Stimulated activated CD4-positive, alpha-beta T cell treated with anti-CD3 and anti-CD28 coated beads, Interleukin-1b, Interleukin-23, amount 100 ng/mL, for 1 hour (primary cell): ENCODE measurements at regions not wholly inside any gene's neighbourhood (a gene's known extent, or its start where the extent isn't known, plus 50 kb on each side); places are given as distances from the start of the nearest gene placed in this dataset.
"Not testable (repeated sequence)": the region's sequence is repeated elsewhere in the genome, so short reads cannot be mapped to it uniquely, and the experiment has no call there.

Experiments used
- DNase-seq, 2 donors: peaks; one replicate each; pipeline ENCODE4 v3.0.0-alpha.2; 2020; ENCODE audit warnings: low read depth in 2 of 2

DNA sequence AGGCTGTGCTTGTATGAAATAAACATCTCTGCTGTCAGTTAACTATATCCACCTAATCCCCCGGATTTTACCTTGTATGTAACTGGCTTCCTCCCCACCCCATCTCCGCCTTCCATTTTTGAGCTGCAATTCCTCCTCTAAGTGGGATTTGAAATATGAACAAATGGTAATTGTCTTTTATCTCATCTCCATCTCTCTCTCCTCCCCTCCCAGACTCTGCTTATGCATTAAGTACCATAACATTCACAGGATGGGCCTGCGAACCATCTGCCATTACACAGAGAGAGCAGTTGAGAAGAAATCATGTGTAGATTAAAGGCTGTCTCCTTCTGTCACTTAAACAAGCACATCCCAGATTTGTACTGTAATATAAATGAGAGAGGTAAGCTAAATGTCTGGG is 1169.9 kb downstream of the TYW1 start:
- DNase-seq, result no peak

DNA sequence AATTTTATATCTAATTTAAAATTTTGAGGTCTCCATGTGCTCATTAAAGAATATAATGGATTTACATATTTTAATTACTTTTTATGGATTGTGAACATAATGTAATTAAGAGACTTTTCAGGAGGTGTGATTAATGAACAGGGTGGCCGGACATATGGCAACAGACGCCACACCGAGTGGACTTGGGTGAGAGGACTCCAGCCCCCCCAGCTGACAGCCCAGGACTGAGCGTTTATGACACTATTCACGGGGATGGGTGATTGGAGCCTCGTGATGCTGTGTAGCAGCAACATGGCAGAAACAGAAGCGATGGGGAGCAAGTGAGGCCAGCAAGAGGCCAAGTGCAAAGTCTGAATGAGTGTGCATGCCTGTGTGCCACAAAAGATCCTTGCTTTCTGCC is 1176.9 kb downstream of the TYW1 start:
- no peak for DNase-seq

DNA sequence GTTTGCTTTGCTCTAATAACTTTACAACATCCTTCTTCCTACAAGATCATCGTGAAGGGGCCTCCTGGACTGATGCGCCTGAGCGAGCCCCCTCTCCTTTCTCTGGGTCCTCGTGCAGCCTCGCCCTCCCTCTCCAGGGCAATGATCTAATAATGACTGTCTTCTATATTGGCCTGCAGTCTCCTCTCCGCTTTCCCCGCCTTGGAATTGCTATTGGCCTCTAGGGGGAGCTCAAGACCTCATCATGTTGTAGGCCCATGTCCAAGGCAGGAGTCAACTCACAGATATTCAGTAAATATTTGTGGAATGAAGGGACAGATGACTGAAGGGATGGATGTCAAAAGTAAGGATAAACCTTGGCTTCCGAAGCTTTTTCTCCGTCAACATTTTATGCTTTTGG is 1180.3 kb downstream of the TYW1 start:
- DNase-seq, result no peak

DNA sequence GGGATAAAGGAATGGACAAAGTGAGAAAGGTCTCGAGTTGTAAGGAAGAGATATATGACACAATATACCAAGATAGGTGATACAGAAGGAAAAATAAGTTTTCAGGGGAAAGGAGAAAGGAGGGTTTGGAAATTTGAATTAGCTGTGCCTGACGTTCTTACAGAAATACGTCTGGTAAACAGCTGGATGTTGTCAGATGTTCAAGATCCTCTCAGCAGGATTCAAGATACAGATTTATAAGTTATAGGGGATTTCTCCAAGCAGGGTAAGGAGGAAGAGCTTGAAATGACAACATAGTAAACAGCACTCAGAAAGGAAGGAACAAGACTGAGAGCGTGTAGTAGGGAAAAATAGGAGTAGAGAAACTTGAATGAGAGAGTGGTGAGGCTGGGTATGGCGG is 1184.1 kb downstream of the TYW1 start:
- DNase-seq, result no peak

DNA sequence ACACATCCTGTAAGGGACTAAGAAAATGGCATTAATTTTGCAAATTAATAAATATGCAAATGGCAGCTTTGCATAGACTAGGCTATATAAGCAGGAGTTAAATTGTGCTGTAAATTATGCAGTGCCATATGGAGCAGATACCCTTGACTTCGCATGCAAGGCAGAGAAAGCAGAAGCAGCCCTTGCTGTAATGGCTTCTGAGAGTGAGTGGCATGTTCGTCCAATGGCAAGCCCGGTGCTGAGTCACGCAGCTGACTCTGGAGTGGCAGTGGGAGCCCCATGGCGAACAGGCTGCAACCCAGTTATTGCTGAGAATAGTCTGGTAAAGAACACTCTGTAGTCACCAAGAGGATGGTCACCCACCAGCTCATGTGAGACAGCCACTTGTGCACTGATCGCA is 1186.5 kb downstream of the TYW1 start:
- no peak for DNase-seq

DNA sequence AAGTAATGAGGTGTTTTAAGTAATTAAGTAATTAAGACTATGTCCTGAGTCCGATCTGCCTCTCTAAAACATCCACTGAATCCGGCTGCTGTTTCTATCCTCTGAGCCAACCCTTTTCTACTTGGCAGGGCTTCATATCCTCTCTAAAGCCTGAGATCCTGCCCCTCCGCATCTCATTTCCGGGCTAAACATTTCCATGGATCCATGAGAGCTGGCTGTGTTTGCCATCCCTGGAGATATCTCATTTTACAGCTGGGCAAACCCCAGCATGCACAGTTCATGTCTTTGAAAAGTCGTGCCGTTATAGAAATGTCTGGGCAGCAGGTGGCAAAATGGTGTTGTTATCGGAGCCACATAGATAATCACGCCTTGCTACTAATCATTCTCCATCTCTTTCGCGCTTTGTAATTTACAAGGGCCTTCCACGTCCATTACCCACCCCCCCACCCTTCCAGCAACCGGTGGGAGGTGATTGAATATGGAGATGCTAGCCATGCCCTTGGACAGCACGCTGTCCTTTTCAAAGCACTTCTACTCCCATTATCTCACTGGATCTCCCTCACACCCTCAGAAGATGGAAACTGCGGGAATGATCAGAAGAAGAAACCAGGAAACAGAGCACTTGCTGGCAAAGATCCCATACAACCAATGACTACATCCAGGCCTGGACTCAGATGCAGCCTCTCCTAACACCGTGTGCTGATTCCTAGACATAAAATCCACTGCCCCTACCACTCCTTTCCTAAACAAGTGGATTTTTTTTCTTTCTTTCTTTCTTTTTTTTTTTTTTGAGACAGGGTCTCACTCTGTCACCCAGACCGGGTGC is 1189.2 kb downstream of the TYW1 start:
- no peak for DNase-seq

DNA sequence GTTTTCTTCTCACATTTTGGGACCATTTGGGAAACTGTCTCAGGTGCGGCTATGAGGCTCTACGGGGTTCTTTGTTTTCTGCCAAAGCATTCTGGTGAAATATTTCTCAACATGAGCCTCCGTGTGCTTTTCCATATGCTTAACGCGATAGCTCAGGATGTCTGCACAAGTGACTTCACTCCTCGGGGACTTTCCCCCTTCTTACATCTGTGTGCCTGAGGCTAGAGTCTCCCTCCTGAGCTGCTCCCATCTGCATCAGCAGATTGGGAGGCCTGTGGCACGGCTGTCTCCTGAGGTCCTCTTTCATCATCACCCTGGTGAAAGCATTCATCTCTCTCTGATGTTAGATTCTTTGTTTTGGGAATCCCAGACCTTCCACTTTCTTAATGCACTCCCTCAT is 1190.9 kb downstream of the TYW1 start:
- no peak for DNase-seq

DNA sequence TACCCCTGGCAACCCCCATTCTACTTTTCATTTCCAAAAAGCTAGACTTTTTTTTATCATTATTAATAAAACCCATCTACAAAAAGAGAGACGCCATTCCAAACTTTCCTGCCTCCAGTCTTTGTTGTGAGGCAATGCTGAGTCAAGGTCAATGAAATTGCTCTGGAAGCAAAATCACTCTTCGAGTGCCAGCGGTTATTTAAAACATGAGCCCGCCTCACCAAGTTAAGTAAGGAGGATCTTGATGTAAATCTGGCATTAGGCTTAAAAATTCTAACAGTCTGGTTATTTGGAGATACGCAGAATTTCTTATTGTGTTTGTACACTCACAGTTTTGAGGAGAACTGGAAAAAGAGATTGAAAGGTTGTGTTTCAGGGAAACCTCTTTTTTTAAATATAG is 1196.3 kb downstream of the TYW1 start:
- DNase-seq, result no peak

DNA sequence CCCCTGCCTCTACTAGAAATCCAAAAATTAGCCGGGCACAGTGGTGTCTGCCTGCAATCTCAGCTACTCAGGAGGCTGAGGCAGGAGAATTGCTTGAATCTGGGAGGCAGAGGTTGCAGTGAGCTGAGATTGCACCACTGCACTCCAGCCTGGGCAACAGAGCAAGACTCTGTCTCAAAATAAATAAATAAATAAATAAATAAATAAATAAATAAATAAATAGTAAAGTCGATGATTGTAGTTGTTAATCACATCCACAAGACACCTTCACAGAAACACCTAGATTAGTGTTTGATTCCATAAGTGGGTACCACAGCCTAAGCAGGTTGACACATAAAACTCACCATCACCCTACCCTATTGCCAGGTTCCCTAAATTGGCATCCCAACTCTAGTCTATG is 1199.0 kb downstream of the TYW1 start:
- not testable (repeated sequence) for DNase-seq

DNA sequence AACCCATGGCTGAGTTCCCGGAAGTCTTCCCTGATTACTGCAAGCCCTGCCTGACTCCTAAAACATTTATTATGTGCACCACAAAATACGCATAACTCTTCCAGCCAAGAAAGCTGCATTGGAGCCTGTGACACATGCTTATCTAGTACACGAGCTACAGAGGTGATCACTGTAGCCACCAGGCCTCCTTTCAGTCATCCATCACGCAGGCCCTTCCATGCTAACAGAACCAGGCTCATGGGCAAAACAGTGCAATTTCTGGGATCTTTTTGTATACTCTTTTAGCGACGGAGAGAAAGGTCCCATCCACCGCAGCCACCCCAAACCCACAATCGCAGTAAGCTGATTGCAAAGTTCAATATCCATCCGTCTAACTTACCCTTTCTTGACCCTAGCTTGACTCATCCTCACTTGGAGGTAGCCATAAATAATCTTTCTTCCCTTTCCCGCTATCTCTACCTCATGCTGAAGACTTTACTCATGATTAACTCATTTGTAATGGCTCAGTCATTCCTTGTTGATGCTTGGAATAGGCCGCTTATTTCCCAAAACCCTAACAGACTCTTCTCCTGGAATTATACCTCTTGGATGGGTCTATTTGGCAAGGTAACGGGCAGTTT is 1203.5 kb downstream of the TYW1 start:
- DNase-seq, result no peak

DNA sequence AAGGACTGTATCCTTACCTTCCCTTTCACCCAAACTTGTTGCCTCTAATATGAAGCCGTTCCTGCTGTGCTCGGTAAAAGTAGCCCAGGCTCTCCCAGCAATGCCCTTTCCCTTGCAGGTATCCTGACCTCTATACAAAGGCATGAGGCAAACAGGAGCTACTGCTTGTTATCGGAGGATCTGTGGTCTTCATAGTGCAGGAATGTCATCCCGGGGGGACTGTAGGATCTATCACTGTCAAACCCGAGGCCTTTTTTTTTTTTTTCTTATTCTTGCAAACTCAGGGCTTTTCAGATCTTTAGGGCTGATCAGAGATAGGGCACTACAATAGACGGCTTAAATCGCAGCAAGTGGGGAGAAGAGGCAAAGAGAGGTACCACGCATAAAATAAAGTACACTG is 1206.6 kb downstream of the TYW1 start:
- DNase-seq, result no peak

DNA sequence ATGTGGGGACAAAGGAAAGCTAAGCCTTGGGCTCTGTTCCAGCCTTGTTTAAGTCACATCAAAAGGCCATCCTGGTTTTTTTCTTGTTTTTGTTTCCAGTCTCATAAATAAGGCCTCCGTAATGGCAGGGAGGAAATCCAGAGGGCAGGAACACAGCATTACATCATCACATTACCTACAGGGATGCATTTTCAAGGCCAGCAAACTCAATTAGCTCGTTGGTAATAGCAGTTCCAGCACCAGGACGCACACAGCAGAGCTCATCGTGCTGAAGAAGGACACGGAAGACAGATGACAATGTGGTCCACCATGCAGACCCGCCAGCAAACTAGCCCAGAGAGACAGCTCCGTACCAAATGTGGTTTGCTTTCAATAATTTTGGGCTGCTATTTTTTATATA is 1209.2 kb downstream of the TYW1 start:
- no peak for DNase-seq

DNA sequence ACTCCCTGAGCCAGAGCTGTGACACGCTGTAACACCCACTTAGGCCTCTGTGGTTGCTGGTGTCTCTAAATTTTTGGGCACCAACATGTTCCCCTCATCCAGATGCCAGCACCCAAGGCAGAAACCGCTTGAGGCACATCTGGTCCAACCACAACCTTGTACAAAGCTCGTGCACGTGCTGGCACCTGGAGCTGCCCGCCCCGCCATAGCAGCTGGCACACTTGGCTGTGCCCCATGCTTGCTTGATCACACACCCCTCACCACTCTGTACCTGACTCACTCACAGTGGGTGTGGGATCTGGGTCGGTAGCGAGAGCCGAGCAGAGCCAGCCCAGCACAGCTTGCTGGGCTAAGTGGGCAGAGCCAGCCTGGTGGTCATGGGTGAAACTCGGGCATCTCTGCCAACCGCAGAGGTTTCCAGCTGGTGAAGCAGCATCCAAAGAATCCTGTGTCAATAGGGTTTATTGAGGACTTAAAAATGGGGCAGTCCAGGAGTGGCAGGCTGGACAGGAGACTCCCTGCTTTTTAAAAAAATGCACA is 1210.4 kb downstream of the TYW1 start:
- no peak for DNase-seq

DNA sequence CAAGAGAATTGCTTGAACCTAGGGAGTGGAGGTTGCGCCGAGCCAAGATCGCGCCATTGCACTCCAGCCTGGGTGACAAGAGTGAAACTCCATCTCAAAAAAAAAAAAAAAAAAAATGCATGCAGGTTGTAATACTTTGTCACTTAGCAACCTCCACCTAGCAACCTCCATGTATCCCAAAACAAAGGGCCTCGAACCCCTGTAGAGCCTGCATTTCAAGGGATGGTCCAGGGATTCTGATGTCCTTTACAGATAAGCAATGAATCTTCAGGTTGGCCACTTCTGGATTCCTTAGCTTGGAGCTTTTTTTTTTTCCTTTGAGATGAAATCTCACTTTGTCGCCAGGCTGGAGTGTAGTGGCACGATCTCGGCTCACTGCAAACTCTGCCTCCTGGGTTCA is 1211.0 kb downstream of the TYW1 start:
- no peak for DNase-seq

DNA sequence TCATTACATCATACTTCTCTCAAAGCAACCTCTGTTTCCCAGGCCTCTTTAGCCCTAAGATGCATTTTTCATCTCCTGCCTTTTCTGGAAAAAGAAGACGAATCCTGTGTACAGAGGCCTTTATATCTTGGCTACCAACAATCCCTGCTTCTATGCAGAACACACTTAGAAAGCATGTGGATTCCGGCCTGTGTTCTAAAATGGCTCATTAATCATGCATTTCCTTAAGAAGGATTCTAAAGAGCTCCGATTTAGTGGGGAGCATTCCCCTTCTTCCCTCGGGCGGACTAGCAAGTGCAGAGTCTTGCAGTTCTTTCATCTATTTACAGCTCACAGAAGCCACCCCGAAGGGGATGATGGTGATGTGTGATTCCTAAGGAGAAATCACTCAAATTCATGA is 1212.9 kb downstream of the TYW1 start:
- DNase-seq, result no peak

DNA sequence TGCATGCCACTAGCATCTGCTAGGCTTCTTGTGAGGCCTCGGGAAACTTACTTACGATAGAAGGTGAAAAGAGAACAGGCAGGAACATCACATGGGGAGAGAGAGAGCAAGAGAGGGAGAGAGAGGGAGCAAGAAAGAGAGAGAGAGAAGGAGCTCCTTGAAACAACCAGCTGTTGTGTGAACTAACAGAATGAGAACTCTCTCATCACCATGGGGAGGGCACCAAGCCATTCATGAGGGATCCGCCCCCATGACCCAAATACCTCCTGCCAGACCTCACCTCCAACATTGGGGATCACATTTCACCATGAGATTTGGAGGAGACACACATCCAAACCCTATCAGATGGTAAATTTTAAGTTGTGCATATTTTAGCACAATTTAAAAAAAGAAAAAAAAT is 1217.2 kb downstream of the TYW1 start:
- no peak for DNase-seq

DNA sequence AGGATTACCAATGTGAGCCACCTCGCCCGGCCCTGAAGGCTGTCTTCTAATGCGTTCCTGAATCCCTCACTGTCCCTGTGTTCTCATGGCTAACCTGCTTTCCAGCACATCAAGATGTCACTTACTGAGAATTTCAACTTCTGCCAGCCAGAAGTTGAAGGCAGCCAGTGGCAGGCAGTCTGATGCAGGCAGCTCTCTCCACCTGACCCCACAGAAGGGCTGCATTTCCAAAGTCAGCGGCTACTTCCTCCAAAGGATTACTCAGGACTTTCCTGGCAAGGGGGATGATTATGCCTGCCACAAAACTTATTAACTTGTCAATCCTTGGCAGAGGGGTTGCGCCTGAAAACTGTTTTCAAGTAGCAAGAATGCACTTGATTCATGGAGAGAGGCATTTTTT is 1219.4 kb downstream of the TYW1 start:
- DNase-seq, result no peak

DNA sequence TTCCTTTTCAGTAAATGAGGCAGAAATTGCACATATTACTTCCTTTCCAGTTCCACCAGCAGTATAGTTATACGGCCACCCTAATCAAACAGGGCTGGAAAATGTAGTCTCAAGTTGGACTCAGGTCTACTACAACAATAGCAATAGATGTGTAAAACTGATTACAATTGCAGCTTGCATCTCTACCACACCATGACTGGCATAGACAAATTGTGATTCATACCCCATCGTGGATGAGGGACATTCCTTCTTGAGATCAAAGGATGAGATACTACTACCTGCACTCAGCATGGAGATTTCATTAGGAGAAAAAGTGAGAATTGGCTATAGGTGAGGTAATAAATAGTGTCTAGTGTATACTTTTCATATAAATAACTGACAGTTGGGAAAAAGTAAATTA is 1220.8 kb downstream of the TYW1 start:
- no peak for DNase-seq

DNA sequence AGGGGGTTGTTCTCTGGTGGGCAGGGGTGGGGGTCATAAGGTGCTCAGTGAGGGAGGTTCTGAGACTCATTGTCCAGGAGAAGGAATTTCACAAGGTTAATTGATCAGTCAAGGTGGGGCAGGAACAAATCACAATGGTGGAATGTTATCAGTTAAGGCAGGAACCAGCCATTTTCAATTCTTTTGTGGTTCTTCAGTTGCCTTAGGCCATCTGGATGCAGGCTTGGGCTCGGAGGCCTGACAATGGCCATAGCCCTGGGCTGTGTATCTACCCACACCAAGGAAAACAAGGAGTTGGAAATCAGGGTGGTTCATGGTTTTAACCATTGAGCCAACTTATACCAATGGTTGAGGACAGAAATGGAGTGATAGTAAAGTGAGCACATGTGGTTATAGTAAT is 1221.8 kb downstream of the TYW1 start:
- DNase-seq, result no peak

DNA sequence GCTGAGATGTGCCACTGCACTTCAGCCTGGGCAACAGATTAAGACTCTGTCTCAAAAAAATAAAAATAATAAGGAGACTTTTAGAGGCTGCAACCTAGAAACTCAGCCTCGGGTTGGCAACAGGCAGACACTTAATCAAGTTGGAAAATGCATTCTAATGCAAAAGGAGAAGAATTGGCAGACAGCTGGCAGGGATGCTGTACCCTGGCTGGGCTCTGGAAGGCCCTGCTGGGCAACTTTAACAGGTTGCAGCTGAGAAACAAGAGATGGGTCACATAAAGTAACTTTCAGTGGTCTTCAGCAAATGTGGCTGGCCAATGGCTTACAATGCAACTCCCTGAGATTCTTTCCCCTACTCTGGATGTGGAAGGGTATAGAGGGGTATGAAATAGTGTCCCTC is 1225.7 kb downstream of the TYW1 start:
- no peak for DNase-seq

DNA sequence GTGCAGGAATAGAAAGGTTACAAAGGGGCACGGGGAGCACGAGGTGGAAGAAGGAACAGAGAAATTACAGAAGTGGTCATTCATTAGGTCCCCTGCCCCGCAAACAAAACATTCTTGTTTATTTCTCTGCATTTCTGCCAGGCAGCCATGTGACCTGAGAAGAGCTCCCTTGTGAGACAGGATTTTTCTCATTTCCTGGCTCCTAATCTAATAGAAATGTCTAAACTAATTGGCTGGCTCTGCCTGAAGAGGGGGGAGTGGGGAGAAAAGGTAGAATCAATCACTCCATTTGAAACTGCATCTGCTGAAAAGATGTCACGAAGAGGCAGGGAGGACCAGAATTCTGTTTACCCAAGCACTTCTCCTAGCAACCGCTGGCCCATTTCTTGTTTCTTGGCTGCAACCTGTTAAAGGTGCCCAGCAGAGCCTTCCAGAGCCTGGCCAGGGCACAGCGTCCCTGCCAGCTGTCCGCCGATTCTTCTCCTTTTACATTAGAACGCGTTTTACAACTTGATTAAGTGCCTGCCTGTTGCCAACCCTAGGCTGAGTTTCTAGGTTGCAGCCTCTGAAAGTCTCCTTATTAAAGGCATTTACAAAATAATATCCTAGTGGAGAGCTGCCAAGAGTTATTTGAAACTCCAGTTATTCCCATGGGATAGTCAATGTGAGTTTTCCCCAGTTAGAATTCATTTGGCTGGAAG is 1227.6 kb downstream of the TYW1 start:
- DNase-seq, result no peak

DNA sequence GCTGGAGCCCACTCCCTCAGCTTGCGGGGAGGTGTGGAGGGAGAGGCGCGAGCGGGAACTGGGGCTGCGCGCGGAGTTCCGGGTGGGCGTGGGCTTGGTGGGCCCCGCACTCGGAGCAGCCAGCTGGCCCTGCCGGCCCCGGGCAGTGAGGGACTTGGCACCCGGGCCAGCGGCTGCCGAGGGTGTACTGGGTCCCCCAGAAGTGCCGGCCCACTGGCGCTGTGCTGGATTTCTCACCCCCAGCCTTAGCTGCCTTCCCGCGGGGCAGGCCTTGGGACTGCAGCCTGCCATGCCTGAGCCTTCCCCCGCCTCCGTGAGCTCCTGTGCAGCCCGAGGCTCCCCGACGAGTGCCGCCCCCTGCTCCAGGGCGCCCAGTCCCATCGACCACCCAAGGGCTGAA is 1234.4 kb downstream of the TYW1 start:
- DNase-seq, result not testable (repeated sequence)

DNA sequence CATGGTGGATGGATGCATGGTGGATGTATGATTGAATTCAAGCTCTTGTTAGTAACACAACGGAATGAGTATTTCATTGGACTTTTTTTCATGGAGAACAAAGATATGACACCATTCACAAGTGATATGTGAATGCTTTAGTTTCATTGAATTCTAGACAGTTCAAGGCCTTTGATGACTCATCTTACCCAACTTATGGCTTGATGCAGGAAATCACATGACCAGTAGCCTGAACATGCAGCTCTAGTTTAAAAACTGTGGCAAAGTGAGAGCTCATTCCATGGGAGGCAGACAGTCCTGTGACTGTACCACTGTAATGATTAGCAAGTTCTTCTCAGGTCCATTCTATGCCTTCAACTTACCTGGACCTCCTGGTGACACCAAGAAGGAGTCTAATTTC is 1239.3 kb downstream of the TYW1 start:
- no peak for DNase-seq
